ENCODE measurements at regions not wholly inside any gene's neighbourhood (a gene's known extent, or its start where the extent isn't known, plus 50 kb on each side); places are given as distances from the start of the nearest gene placed in this dataset.

GRCh38 chr16:79500866-79501265, 99.7 kb downstream of the MAF start:
- no peak for DNase-seq (ENCODE audit: low spot score)
- in situ Hi-C loops (cut with HindIII; ENCODE audit: low sequenced_read_pairs) = no loop called here

GRCh38 chr16:79500286-79500685, 100.3 kb downstream of the MAF start:
- no peak for DNase-seq (ENCODE audit: low spot score)
- in situ Hi-C loops (cut with HindIII; ENCODE audit: low sequenced_read_pairs) = no loop called here

- in situ Hi-C loops (cut with HindIII; ENCODE audit: low sequenced_read_pairs) = no loop called here
- no peak for DNase-seq (ENCODE audit: low spot score)
Observed at GRCh38 chr16:79498928-79499327, 101.6 kb downstream of the MAF start.

- in situ Hi-C loops (cut with HindIII; ENCODE audit: low sequenced_read_pairs) = no loop called here
- DNase-seq (ENCODE audit: low spot score) = no peak
Observed at GRCh38 chr16:79497606-79498350, 102.8 kb downstream of the MAF start.

GRCh38 chr16:79493911-79494310, 106.6 kb downstream of the MAF start:
- DNase-seq (ENCODE audit: low spot score) = no peak
- in situ Hi-C loops (cut with HindIII; ENCODE audit: low sequenced_read_pairs) = no loop called here

GRCh38 chr16:79492036-79492435, 108.5 kb downstream of the MAF start:
- no peak for DNase-seq (ENCODE audit: low spot score)
- in situ Hi-C loops (cut with HindIII; ENCODE audit: low sequenced_read_pairs) = no loop called here

GRCh38 chr16:79485020-79485419, 115.5 kb downstream of the MAF start:
- DNase-seq (ENCODE audit: low spot score) = no peak
- in situ Hi-C loops (cut with HindIII; ENCODE audit: low sequenced_read_pairs) = no loop called here

GRCh38 chr16:79484237-79484636, 116.3 kb downstream of the MAF start:
- in situ Hi-C loops (cut with HindIII; ENCODE audit: low sequenced_read_pairs) = no loop called here
- no peak for DNase-seq (ENCODE audit: low spot score)

- no peak for DNase-seq (ENCODE audit: low spot score)
- in situ Hi-C loops (cut with HindIII; ENCODE audit: low sequenced_read_pairs) = no loop called here
Observed at GRCh38 chr16:79483336-79483735, 117.2 kb downstream of the MAF start.

GRCh38 chr16:79482011-79482410, 118.5 kb downstream of the MAF start:
- no peak for DNase-seq (ENCODE audit: low spot score)

GRCh38 chr16:79480929-79481328, 119.6 kb downstream of the MAF start:
- in situ Hi-C loops (cut with HindIII; ENCODE audit: low sequenced_read_pairs) = no loop called here
- no peak for DNase-seq (ENCODE audit: low spot score)

More at GRCh38 chr16:79482011-79482410, 118.5 kb downstream of the MAF start:
- in situ Hi-C loops (cut with HindIII; ENCODE audit: low sequenced_read_pairs) = no loop called here

- in situ Hi-C loops (cut with HindIII; ENCODE audit: low sequenced_read_pairs) = no loop called here
Observed at GRCh38 chr16:79480056-79480455, 120.5 kb downstream of the MAF start.

GRCh38 chr16:79476580-79476979, 124.0 kb downstream of the MAF start:
- in situ Hi-C loops (cut with HindIII; ENCODE audit: low sequenced_read_pairs) = no loop called here
- no peak for DNase-seq (ENCODE audit: low spot score)

More at GRCh38 chr16:79480056-79480455, 120.5 kb downstream of the MAF start:
- peak; percentile 15 for DNase-seq (ENCODE audit: low spot score)

- DNase-seq (ENCODE audit: low spot score) = no peak
- in situ Hi-C loops (cut with HindIII; ENCODE audit: low sequenced_read_pairs) = no loop called here
Observed at GRCh38 chr16:79475841-79476240, 124.7 kb downstream of the MAF start.

- DNase-seq (ENCODE audit: low spot score) = no peak
- in situ Hi-C loops (cut with HindIII; ENCODE audit: low sequenced_read_pairs) = no loop called here
Observed at GRCh38 chr16:79473456-79473855, 127.1 kb downstream of the MAF start.

- no peak for DNase-seq (ENCODE audit: low spot score)
- in situ Hi-C loops (cut with HindIII; ENCODE audit: low sequenced_read_pairs) = no loop called here
Observed at GRCh38 chr16:79472426-79472825, 128.1 kb downstream of the MAF start.

- in situ Hi-C loops (cut with HindIII; ENCODE audit: low sequenced_read_pairs) = no loop called here
- DNase-seq (ENCODE audit: low spot score) = no peak
Observed at GRCh38 chr16:79469999-79470398, 130.5 kb downstream of the MAF start.

- DNase-seq (ENCODE audit: low spot score) = no peak
- in situ Hi-C loops (cut with HindIII; ENCODE audit: low sequenced_read_pairs) = no loop called here
Observed at GRCh38 chr16:79468631-79469030, 131.9 kb downstream of the MAF start.

GRCh38 chr16:79468121-79468552, 132.4 kb downstream of the MAF start:
- in situ Hi-C loops (cut with HindIII; ENCODE audit: low sequenced_read_pairs) = no loop called here
- peak; percentile 24 for DNase-seq (ENCODE audit: low spot score)

- in situ Hi-C loops (cut with HindIII; ENCODE audit: low sequenced_read_pairs) = no loop called here
Observed at GRCh38 chr16:79466111-79466510, 134.4 kb downstream of the MAF start.

GRCh38 chr16:79463841-79464240, 136.7 kb downstream of the MAF start:
- DNase-seq (ENCODE audit: low spot score) = no peak

More at GRCh38 chr16:79466111-79466510, 134.4 kb downstream of the MAF start:
- no peak for DNase-seq (ENCODE audit: low spot score)

More at GRCh38 chr16:79463841-79464240, 136.7 kb downstream of the MAF start:
- in situ Hi-C loops (cut with HindIII; ENCODE audit: low sequenced_read_pairs) = no loop called here
